H9 (cell line): ENCODE measurements at regions not wholly inside any gene's neighbourhood (a gene's known extent, or its start where the extent isn't known, plus 50 kb on each side); places are given as distances from the start of the nearest gene placed in this dataset.

Source experiments
- DNase-seq: peaks from one replicate; pipeline ENCODE4 v3.0.0-alpha.2; 2017
- H2AFZ ChIP-seq: one replicate; pipeline ENCODE4 v1.6.1; 2013; ENCODE audit warnings: mild to moderate bottlenecking, low read length, control low read depth, moderate library complexity
- H2AK5ac ChIP-seq: 2 replicates; pipeline ENCODE4 v1.6.1; 2013; ENCODE audit warnings: low read length, control low read depth, mixed read lengths; ENCODE audit not compliant: insufficient read length
- H2BK120ac ChIP-seq: one replicate; pipeline ENCODE4 v1.6.1; 2013; ENCODE audit warnings: low read depth, mild to moderate bottlenecking, low read length, control low read depth, inconsistent platforms; ENCODE audit not compliant: poor library complexity, severe bottlenecking
- H2BK12ac ChIP-seq: 2 replicates; pipeline ENCODE4 v1.6.1; 2013; ENCODE audit warnings: low read length, control low read depth, mixed read lengths, low read depth; ENCODE audit not compliant: insufficient read length
- H2BK15ac ChIP-seq: 2 replicates; pipeline ENCODE4 v1.6.1; 2013; ENCODE audit warnings: low read depth, low read length, control low read depth
- H2BK20ac ChIP-seq: one replicate; pipeline ENCODE4 v1.6.1; 2013; ENCODE audit warnings: low read depth, mild to moderate bottlenecking, low read length, control low read depth, inconsistent platforms; ENCODE audit not compliant: poor library complexity, severe bottlenecking
- H2BK5ac ChIP-seq: 2 replicates; pipeline ENCODE4 v1.6.1; 2013; ENCODE audit warnings: low read length, control low read depth, mixed read lengths; ENCODE audit not compliant: insufficient read length
- H3K14ac ChIP-seq: 2 replicates; pipeline ENCODE4 v1.6.1; 2013; ENCODE audit warnings: low read length, control low read depth; ENCODE audit not compliant: insufficient read depth
- H3K18ac ChIP-seq: 2 replicates; pipeline ENCODE4 v1.6.1; 2013; ENCODE audit warnings: low read depth, mild to moderate bottlenecking, mixed read lengths, low read length, control low read depth; ENCODE audit not compliant: insufficient read length
- H3K23ac ChIP-seq: 2 replicates; pipeline ENCODE4 v1.6.1; 2013; ENCODE audit warnings: low read length, control low read depth, mixed read lengths, low read depth; ENCODE audit not compliant: insufficient read length
- H3K23me2 ChIP-seq: 2 replicates; pipeline ENCODE4 v1.6.1; 2013; ENCODE audit warnings: low read depth, mild to moderate bottlenecking, mixed read lengths, low read length, control low read depth; ENCODE audit not compliant: insufficient read length, poor library complexity, severe bottlenecking
- H3K27ac ChIP-seq: 2 replicates; pipeline ENCODE4 v1.5.1; 2013; ENCODE audit warnings: low read length, control low read depth, mixed read lengths, low read depth; ENCODE audit not compliant: insufficient read length
- H3K27me3 ChIP-seq: 2 replicates; pipeline ENCODE4 v1.6.1; 2013; ENCODE audit warnings: low read length, control low read depth, inconsistent platforms; ENCODE audit not compliant: insufficient read depth
- H3K4ac ChIP-seq: 2 replicates; pipeline ENCODE4 v1.6.1; 2013; ENCODE audit warnings: low read depth, mild to moderate bottlenecking, control low read depth, inconsistent platforms, low read length, moderate library complexity
- H3K4me1 ChIP-seq: 2 replicates; pipeline ENCODE4 v1.6.1; 2013; ENCODE audit warnings: low read length, control low read depth, inconsistent platforms; ENCODE audit not compliant: insufficient read depth
- H3K4me2 ChIP-seq: 2 replicates; pipeline ENCODE4 v1.6.1; 2013; ENCODE audit warnings: low read length, control low read depth, mixed read lengths; ENCODE audit not compliant: insufficient read length, insufficient read depth
- H3K56ac ChIP-seq: 2 replicates; pipeline ENCODE4 v1.6.1; 2013; ENCODE audit warnings: low read depth, mild to moderate bottlenecking, mixed read lengths, low read length, control low read depth; ENCODE audit not compliant: insufficient read length
- H3K79me1 ChIP-seq: 2 replicates; pipeline ENCODE4 v1.6.1; 2013; ENCODE audit warnings: low read depth, mild to moderate bottlenecking, moderate library complexity, low read length, control low read depth, inconsistent platforms; ENCODE audit not compliant: insufficient read depth, poor library complexity, severe bottlenecking
- H3K79me2 ChIP-seq: 2 replicates; pipeline ENCODE4 v1.6.1; 2013; ENCODE audit warnings: low read length, control low read depth, inconsistent platforms; ENCODE audit not compliant: insufficient read depth
- H3K9ac ChIP-seq: 2 replicates; pipeline ENCODE4 v1.6.1; 2013; ENCODE audit warnings: low read length, control low read depth, mixed read lengths; ENCODE audit not compliant: insufficient read length; ENCODE audit errors: extremely low read depth
- H3K9me3 ChIP-seq: one replicate; pipeline ENCODE4 v1.6.1; 2013; ENCODE audit warnings: low read depth, low read length, inconsistent platforms; ENCODE audit not compliant: control insufficient read depth
- H3T11ph ChIP-seq: one replicate; pipeline ENCODE4 v1.6.1; 2013; ENCODE audit warnings: mild to moderate bottlenecking, low read length, control low read depth, inconsistent platforms
- H4K20me1 ChIP-seq: one replicate; pipeline ENCODE4 v1.6.1; 2013; ENCODE audit not compliant: control insufficient read depth, insufficient read length, insufficient read depth
- H4K5ac ChIP-seq: 2 replicates; pipeline ENCODE4 v1.6.1; 2013; ENCODE audit warnings: low read depth, mild to moderate bottlenecking, mixed read lengths, low read length, control low read depth; ENCODE audit not compliant: insufficient read length
- H4K8ac ChIP-seq: replicated peaks from 2 replicates; pipeline ENCODE4 v1.6.1; 2013; ENCODE audit warnings: low read length, control low read depth, mixed read lengths, low read depth; ENCODE audit not compliant: insufficient read length
- H4K91ac ChIP-seq: 2 replicates; pipeline ENCODE4 v1.6.1; 2013; ENCODE audit warnings: low read depth, mild to moderate bottlenecking, moderate library complexity, mixed read lengths, low read length, control low read depth; ENCODE audit not compliant: insufficient read length
- H3K27ac Mint-ChIP-seq, 3 experiments: 2 replicates in 2 of 3; 3 replicates in 1 of 3; pipeline ENCODE4 v1.8.0; 2020 to 2021; ENCODE audit warnings: mixed read lengths in 3 of 3, mild to moderate bottlenecking in 1 of 3, moderate library complexity in 1 of 3
- H3K27me3 Mint-ChIP-seq: 2 replicates; pipeline ENCODE4 v1.8.0; 2021; ENCODE audit warnings: low read depth, mild to moderate bottlenecking, moderate library complexity, mixed read lengths
- H3K36me3 Mint-ChIP-seq, 3 experiments: 2 replicates in 2 of 3; 3 replicates in 1 of 3; pipeline ENCODE4 v1.8.0; 2020 to 2021; ENCODE audit warnings: low read depth in 3 of 3, mixed read lengths in 3 of 3; ENCODE audit not compliant: insufficient read depth in 1 of 3
- H3K4me1 Mint-ChIP-seq, 2 experiments: 2 replicates each; pipeline ENCODE4 v1.8.0; 2020; ENCODE audit warnings: mixed read lengths in 2 of 2
- H3K4me3 Mint-ChIP-seq, 2 experiments: 2 replicates in 1 of 2; 3 replicates in 1 of 2; pipeline ENCODE4 v1.8.0; 2020 to 2021; ENCODE audit warnings: mild to moderate bottlenecking in 2 of 2, mixed read lengths in 2 of 2, moderate library complexity in 1 of 2
- H3K9me3 Mint-ChIP-seq, 2 experiments: 2 replicates in 1 of 2; 3 replicates in 1 of 2; pipeline ENCODE4 v1.8.0; 2020; ENCODE audit warnings: mild to moderate bottlenecking in 2 of 2, mixed read lengths in 2 of 2, moderate library complexity in 1 of 2
- WGBS: extraction: QIAGEN DNeasy Blood & Tissue Kit; methylation state at CpG from one replicate; pipeline ENCODE4 v1.1.7; 2013; ENCODE audit warnings: missing lambda C conversion rate, low lambda C conversion rate, mixed read lengths; ENCODE audit not compliant: insufficient read length; ENCODE audit errors: extremely low coverage; 5-methylcytosine and 5-hydroxymethylcytosine counted together
- TF ChIP-seq, protein P1 (sequence below): fragments of 200-600 bp; sonication (generic); conservative IDR thresholded peaks from 3 replicates; pipeline ENCODE4 v1.8.0; 2021; ENCODE audit warnings: antibody characterized with exemption, mild to moderate bottlenecking

DNA sequence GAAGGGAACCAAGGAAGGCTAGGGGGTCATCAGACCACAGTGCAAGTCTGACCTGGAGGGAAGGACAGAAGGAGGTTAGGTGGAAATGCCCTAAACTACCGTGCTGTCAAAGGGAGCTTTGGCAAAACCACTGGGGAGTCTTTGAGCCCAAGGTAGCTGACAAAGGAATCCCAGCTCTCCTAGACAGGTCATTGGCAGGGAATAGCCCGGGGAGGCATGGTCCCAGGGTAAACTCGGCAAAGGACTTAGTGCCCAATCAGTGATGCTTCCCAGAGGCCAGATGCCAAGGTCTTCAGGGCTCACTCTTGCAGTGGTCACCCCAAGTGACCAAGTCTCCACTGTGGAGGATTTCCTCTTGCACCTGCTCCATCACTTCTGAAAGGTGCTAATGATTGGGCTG is 102.3 kb upstream of the CDYL start:
- no CpG with 5 or more reads among the region's 3 CpGs for WGBS
- H4K5ac ChIP-seq, result no peak overlapping the region
- H2BK15ac ChIP-seq, result no peak overlapping the region
- Mint-ChIP-seq H3K9me3 (no peaks in the 10 kb centered on the region), H3K27me3 (peaks cover 4% of the 10 kb centered on the region), H3K36me3 (no peaks in the 10 kb centered on the region), H3K4me3 (no peak overlapping the region), H3K4me1 (peaks cover 24 to 27% of the 10 kb centered on the region in 2 experiments; a peak in 3 of 4 replicates), H3K27ac (no peak overlapping the region)
- no peak overlapping the region for H3K4ac ChIP-seq
- H3K27ac ChIP-seq, result no peak overlapping the region
- no peak overlapping the region for H3K18ac ChIP-seq
- H3K79me2 ChIP-seq, result no peaks in the 10 kb centered on the region
- H3K27me3 ChIP-seq, result no peaks in the 10 kb centered on the region
- no peak overlapping the region for H3K4me2 ChIP-seq
- H2AK5ac ChIP-seq, result no peak overlapping the region
- no peak overlapping the region for H2BK120ac ChIP-seq
- H4K8ac ChIP-seq, result no peak overlapping the region
- no peak overlapping the region for H2AFZ ChIP-seq
- no peaks in the 10 kb centered on the region for H3K23me2 ChIP-seq
- H3K4me1 ChIP-seq, result peaks cover 7% of the 10 kb centered on the region
- no peaks in the 10 kb centered on the region for H4K20me1 ChIP-seq
- no peak overlapping the region for H3K9ac ChIP-seq
- no peaks in the 10 kb centered on the region for H3K9me3 ChIP-seq
- H3K79me1 ChIP-seq, result no peaks in the 10 kb centered on the region
- no peak overlapping the region for H2BK5ac ChIP-seq
- TF ChIP-seq, protein P1, sequence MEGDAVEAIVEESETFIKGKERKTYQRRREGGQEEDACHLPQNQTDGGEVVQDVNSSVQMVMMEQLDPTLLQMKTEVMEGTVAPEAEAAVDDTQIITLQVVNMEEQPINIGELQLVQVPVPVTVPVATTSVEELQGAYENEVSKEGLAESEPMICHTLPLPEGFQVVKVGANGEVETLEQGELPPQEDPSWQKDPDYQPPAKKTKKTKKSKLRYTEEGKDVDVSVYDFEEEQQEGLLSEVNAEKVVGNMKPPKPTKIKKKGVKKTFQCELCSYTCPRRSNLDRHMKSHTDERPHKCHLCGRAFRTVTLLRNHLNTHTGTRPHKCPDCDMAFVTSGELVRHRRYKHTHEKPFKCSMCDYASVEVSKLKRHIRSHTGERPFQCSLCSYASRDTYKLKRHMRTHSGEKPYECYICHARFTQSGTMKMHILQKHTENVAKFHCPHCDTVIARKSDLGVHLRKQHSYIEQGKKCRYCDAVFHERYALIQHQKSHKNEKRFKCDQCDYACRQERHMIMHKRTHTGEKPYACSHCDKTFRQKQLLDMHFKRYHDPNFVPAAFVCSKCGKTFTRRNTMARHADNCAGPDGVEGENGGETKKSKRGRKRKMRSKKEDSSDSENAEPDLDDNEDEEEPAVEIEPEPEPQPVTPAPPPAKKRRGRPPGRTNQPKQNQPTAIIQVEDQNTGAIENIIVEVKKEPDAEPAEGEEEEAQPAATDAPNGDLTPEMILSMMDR, result no peak
- H2BK20ac ChIP-seq, result no peak overlapping the region
- no peak overlapping the region for H2BK12ac ChIP-seq
- no peak overlapping the region for H3T11ph ChIP-seq
- no peak for DNase-seq
- H3K14ac ChIP-seq, result no peak overlapping the region
- no peak overlapping the region for H3K23ac ChIP-seq
- H3K56ac ChIP-seq, result no peak overlapping the region
- no peak overlapping the region for H4K91ac ChIP-seq
